Endodermal cell (in vitro differentiated cells): ENCODE measurements at regions not wholly inside any gene's neighbourhood (a gene's known extent, or its start where the extent isn't known, plus 50 kb on each side); places are given as distances from the start of the nearest gene placed in this dataset.

Experiments used
- DNase-seq: peaks from one replicate; pipeline ENCODE4 v3.0.0-alpha.2; 2017
- H3K27ac ChIP-seq: 2 replicates; pipeline ENCODE4 v1.5.1; 2013; ENCODE audit warnings: mild to moderate bottlenecking, low read depth, low read length, moderate library complexity
- H3K27me3 ChIP-seq: 2 replicates; pipeline ENCODE4 v1.6.1; 2013; ENCODE audit warnings: mild to moderate bottlenecking, low read length, moderate library complexity; ENCODE audit not compliant: insufficient read depth, control insufficient read depth, poor library complexity, severe bottlenecking
- H3K36me3 ChIP-seq: 2 replicates; pipeline ENCODE4 v1.7.0; 2013; ENCODE audit warnings: mild to moderate bottlenecking, low read length, moderate library complexity; ENCODE audit not compliant: control insufficient read depth, insufficient read depth
- H3K4me1 ChIP-seq: one replicate; pipeline ENCODE4 v1.7.0; 2013; ENCODE audit warnings: low read length; ENCODE audit not compliant: control insufficient read depth, insufficient read depth
- H3K4me3 ChIP-seq: 2 replicates; pipeline ENCODE4 v1.5.1; 2013; ENCODE audit warnings: mild to moderate bottlenecking, low read length, moderate library complexity
- H3K9ac ChIP-seq: 2 replicates; pipeline ENCODE4 v1.6.1; 2013; ENCODE audit warnings: mild to moderate bottlenecking, low read length, moderate library complexity; ENCODE audit not compliant: poor library complexity, severe bottlenecking; ENCODE audit errors: extremely low read depth
- H3K9me3 ChIP-seq: 2 replicates; pipeline ENCODE4 v1.6.1; 2013; ENCODE audit warnings: mild to moderate bottlenecking, low read length, moderate library complexity; ENCODE audit not compliant: control insufficient read depth
- H3K27ac Mint-ChIP-seq: 2 replicates; pipeline ENCODE4 v1.8.0; 2020; ENCODE audit warnings: mixed read lengths
- H3K27me3 Mint-ChIP-seq: 2 replicates; pipeline ENCODE4 v1.8.0; 2021; ENCODE audit warnings: mild to moderate bottlenecking, mixed read lengths; ENCODE audit not compliant: insufficient read depth
- H3K36me3 Mint-ChIP-seq: 2 replicates; pipeline ENCODE4 v1.8.0; 2020; ENCODE audit warnings: low read depth, mixed read lengths
- H3K4me1 Mint-ChIP-seq: 2 replicates; pipeline ENCODE4 v1.8.0; 2020; ENCODE audit warnings: mixed read lengths
- H3K4me3 Mint-ChIP-seq: 2 replicates; pipeline ENCODE4 v1.8.0; 2020; ENCODE audit warnings: mild to moderate bottlenecking, moderate library complexity, mixed read lengths
- H3K9me3 Mint-ChIP-seq: 2 replicates; pipeline ENCODE4 v1.8.0; 2020; ENCODE audit warnings: mild to moderate bottlenecking, mixed read lengths
- CTCF ChIP-seq: fragments of 200-600 bp; sonication (generic); conservative IDR thresholded peaks from 2 replicates; pipeline ENCODE4 v1.5.0; 2021; ENCODE audit warnings: antibody characterized with exemption, mild to moderate bottlenecking
- WGBS, 2 experiments: methylation state at CpG; one replicate each; pipeline versions ENCODE4 v1.1.5 to v1.1.7; 2013; ENCODE audit warnings: missing lambda C conversion rate in 2 of 2, mixed read lengths in 1 of 2; ENCODE audit not compliant: insufficient coverage in 1 of 2, insufficient read length in 1 of 2; 5-methylcytosine and 5-hydroxymethylcytosine counted together

GRCh38 chr2:150759531-150759930 lies 272.1 kb upstream of the RND3 start:
- Histone ChIP-seq H3K4me1 (no peaks in the 10 kb centered on the region), H3K27me3 (no peaks in the 10 kb centered on the region), H3K27ac (no peak overlapping the region), H3K9ac (no peak overlapping the region), H3K36me3 (no peaks in the 10 kb centered on the region), H3K9me3 (no peaks in the 10 kb centered on the region), H3K4me3 (no peak overlapping the region)
- H3K9me3 Mint-ChIP-seq, result no peaks in the 10 kb centered on the region
- no peaks in the 10 kb centered on the region for H3K27me3 Mint-ChIP-seq
- no peak for DNase-seq
- H3K4me1 Mint-ChIP-seq, result peaks cover 11% of the 10 kb centered on the region
- no CpG with 5 or more reads among the region's 1 CpG for WGBS, 2 experiments
- H3K4me3 Mint-ChIP-seq, result no peak overlapping the region
- TF ChIP-seq CTCF, result no peak
- no peak overlapping the region for H3K27ac Mint-ChIP-seq
- no peaks in the 10 kb centered on the region for H3K36me3 Mint-ChIP-seq

- no peak overlapping the region for H3K4me3 Mint-ChIP-seq
Measured at GRCh38 chr2:150759106-150759505, 271.6 kb upstream of the RND3 start.

GRCh38 chr2:150752229-150752628 lies 264.8 kb upstream of the RND3 start:
- Histone ChIP-seq H3K4me3 (no peak overlapping the region), H3K27ac (no peak overlapping the region), H3K4me1 (no peaks in the 10 kb centered on the region), H3K36me3 (no peaks in the 10 kb centered on the region), H3K9ac (no peak overlapping the region), H3K9me3 (no peaks in the 10 kb centered on the region), H3K27me3 (no peaks in the 10 kb centered on the region)
- H3K27me3 Mint-ChIP-seq, result no peaks in the 10 kb centered on the region
- no peak for TF ChIP-seq CTCF
- DNase-seq, result no peak
- H3K27ac Mint-ChIP-seq, result no peak overlapping the region
- H3K4me1 Mint-ChIP-seq, result peaks cover 1% of the 10 kb centered on the region
- H3K9me3 Mint-ChIP-seq, result no peaks in the 10 kb centered on the region
- no peaks in the 10 kb centered on the region for H3K36me3 Mint-ChIP-seq
- H3K4me3 Mint-ChIP-seq, result no peak overlapping the region

More at GRCh38 chr2:150759106-150759505, 271.6 kb upstream of the RND3 start:
- no peaks in the 10 kb centered on the region for H3K36me3 Mint-ChIP-seq
- no peak overlapping the region for H3K27ac Mint-ChIP-seq
- Histone ChIP-seq H3K27me3 (no peaks in the 10 kb centered on the region), H3K9me3 (no peaks in the 10 kb centered on the region), H3K27ac (no peak overlapping the region), H3K36me3 (no peaks in the 10 kb centered on the region), H3K4me3 (no peak overlapping the region), H3K9ac (no peak overlapping the region), H3K4me1 (no peaks in the 10 kb centered on the region)
- TF ChIP-seq CTCF, result no peak
- H3K27me3 Mint-ChIP-seq, result no peaks in the 10 kb centered on the region
- 85% methylated on average over 2 of the region's 3 CpGs; no CpG with 5 or more reads in 1 of the 2 experiments for WGBS, 2 experiments
- DNase-seq, result no peak
- no peaks in the 10 kb centered on the region for H3K9me3 Mint-ChIP-seq
- H3K4me1 Mint-ChIP-seq, result peaks cover 11% of the 10 kb centered on the region
